HG02884 (cell line): ENCODE measurements at regions not wholly inside any gene's neighbourhood (a gene's known extent, or its start where the extent isn't known, plus 50 kb on each side); places are given as distances from the start of the nearest gene placed in this dataset.
"Not testable (repeated sequence)": the region's sequence is repeated elsewhere in the genome, so short reads cannot be mapped to it uniquely, and the experiment has no call there.

Source experiments
- ATAC-seq: cut with Tn5 transposase; IDR thresholded peaks from one replicate; pipeline ENCODE4 v1.9.1; 2021; ENCODE audit warnings: mild to moderate bottlenecking, moderate library complexity; ENCODE audit not compliant: unreplicated experiment

GRCh38 chr16:29297809-29298177 is 108.7 kb downstream of the NPIPB11 start:
- not testable (repeated sequence) for ATAC-seq

- not testable (repeated sequence) for ATAC-seq
Observed at GRCh38 chr16:29297144-29297808, 109.2 kb downstream of the NPIPB11 start.

- ATAC-seq: not testable (repeated sequence)
Observed at GRCh38 chr16:29296176-29296575, 110.3 kb downstream of the NPIPB11 start.

- not testable (repeated sequence) for ATAC-seq
Observed at GRCh38 chr16:29294951-29295795, 111.3 kb downstream of the NPIPB11 start.

- ATAC-seq: not testable (repeated sequence)
Observed at GRCh38 chr16:29294400-29294933, 112.0 kb downstream of the NPIPB11 start.

GRCh38 chr16:29293545-29293944 is 113.0 kb downstream of the NPIPB11 start:
- not testable (repeated sequence) for ATAC-seq

GRCh38 chr16:29292952-29293471 is 113.5 kb downstream of the NPIPB11 start:
- not testable (repeated sequence) for ATAC-seq

- not testable (repeated sequence) for ATAC-seq
Observed at GRCh38 chr16:29291329-29292271, 114.9 kb downstream of the NPIPB11 start.

GRCh38 chr16:29290631-29291247 is 115.8 kb downstream of the NPIPB11 start:
- no peak for ATAC-seq

- not testable (repeated sequence) for ATAC-seq
Observed at GRCh38 chr16:29289516-29290239, 116.8 kb downstream of the NPIPB11 start.

GRCh38 chr16:29288711-29289474 is 117.6 kb downstream of the NPIPB11 start:
- ATAC-seq: not testable (repeated sequence)

GRCh38 chr16:29287871-29288535 is 118.5 kb downstream of the NPIPB11 start:
- ATAC-seq: not testable (repeated sequence)

GRCh38 chr16:29287246-29287645 is 119.3 kb downstream of the NPIPB11 start:
- not testable (repeated sequence) for ATAC-seq

GRCh38 chr16:29286796-29287195 is 119.7 kb downstream of the NPIPB11 start:
- ATAC-seq: not testable (repeated sequence)

- ATAC-seq: not testable (repeated sequence)
Observed at GRCh38 chr16:29286161-29286560, 120.3 kb downstream of the NPIPB11 start.

- not testable (repeated sequence) for ATAC-seq
Observed at GRCh38 chr16:29285151-29285885, 121.2 kb downstream of the NPIPB11 start.

- ATAC-seq: not testable (repeated sequence)
Observed at GRCh38 chr16:29284723-29285122, 121.8 kb downstream of the NPIPB11 start.
